ENCODE measurements at regions not wholly inside any gene's neighbourhood (a gene's known extent, or its start where the extent isn't known, plus 50 kb on each side); places are given as distances from the start of the nearest gene placed in this dataset.

DNA sequence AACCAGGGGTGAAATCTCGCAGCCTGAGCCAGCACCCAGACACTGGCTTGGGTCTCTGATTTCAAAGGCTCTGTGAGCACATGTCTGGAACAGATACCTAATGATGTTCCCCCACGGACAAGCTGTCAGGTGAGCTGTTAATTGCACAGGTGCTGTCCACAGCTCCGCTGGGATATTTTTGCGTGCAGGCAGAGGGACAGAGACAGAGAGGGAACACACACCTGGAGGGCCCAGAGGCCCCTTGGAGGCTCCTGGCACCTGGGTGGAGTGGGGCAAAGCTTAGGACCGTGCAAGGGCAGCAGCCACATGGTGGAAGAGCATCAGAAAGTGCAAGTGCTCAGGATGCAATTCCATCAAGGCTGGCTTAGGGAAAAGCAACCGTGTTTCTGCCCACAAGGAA is 57.3 kb downstream of the ARL6IP4 start:
- no peaks in the 10 kb centered on the region for H3K27me3 ChIP-seq
- no peak for DNase-seq
- no peaks in the 10 kb centered on the region for H3K9me3 ChIP-seq
- H3K27ac ChIP-seq, result no peak overlapping the region
- TF ChIP-seq, protein P1, sequence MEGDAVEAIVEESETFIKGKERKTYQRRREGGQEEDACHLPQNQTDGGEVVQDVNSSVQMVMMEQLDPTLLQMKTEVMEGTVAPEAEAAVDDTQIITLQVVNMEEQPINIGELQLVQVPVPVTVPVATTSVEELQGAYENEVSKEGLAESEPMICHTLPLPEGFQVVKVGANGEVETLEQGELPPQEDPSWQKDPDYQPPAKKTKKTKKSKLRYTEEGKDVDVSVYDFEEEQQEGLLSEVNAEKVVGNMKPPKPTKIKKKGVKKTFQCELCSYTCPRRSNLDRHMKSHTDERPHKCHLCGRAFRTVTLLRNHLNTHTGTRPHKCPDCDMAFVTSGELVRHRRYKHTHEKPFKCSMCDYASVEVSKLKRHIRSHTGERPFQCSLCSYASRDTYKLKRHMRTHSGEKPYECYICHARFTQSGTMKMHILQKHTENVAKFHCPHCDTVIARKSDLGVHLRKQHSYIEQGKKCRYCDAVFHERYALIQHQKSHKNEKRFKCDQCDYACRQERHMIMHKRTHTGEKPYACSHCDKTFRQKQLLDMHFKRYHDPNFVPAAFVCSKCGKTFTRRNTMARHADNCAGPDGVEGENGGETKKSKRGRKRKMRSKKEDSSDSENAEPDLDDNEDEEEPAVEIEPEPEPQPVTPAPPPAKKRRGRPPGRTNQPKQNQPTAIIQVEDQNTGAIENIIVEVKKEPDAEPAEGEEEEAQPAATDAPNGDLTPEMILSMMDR (IDR thresholded peaks at IDR 0.05), result no peak
- no peaks in the 10 kb centered on the region for H3K36me3 ChIP-seq
- no peaks in the 10 kb centered on the region for H3K4me1 ChIP-seq
- intact Hi-C loops (cut with DNase I), result no loop called here
- no peak overlapping the region for H3K9ac ChIP-seq (ENCODE audit: low read depth in 2 of 2, low read length in 2 of 2)
- no peak overlapping the region for H3K4me3 ChIP-seq

DNA sequence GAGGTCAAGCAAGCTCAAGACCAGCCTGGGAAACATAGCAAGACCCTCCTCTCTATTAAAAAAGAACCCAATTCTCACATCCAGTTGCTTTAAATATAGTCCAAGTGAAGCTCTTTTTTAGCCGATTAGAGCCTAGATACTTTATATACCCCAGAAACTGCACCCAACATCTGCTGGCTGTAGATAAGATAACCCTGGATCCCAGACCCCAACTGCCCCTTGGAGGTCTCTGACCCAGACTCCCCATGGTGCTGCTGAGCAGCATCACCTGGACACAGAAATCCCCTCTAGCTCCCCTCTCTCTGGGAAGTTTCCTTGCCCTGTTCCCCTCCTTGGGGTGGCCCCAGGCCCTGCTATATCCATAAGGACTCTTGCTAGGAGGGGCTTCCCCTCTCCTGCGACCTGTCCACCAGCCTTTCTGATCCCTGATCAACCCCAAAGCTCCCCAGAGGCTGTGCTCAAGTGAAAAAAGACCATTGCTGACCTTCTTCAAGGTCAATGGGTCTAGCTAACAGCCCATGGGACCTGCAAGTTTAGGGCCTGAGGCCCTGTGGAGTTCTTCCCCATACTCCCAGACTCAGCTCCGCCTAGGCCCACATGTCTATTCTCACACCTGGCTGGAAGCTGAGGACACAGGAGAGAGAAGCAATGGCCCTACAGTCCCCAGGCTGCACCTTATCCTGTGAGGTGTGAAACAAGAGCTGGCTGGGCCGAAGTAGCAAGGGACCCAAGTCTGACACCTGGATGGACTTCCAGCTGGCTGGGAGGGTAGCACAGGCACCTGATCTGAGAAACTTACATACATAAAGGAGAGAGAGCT is 56.2 kb downstream of the ARL6IP4 start:
- no peaks in the 10 kb centered on the region for H3K4me1 ChIP-seq
- no peaks in the 10 kb centered on the region for H3K36me3 ChIP-seq
- no peaks in the 10 kb centered on the region for H3K27me3 ChIP-seq
- no peak overlapping the region for H3K9ac ChIP-seq (ENCODE audit: low read depth in 2 of 2, low read length in 2 of 2)
- no peak for DNase-seq
- H3K27ac ChIP-seq, result no peak overlapping the region
- no peak overlapping the region for H3K4me3 ChIP-seq
- TF ChIP-seq, protein P1 (IDR thresholded peaks at IDR 0.05), result no peak
- intact Hi-C loops (cut with DNase I), result no loop called here
- no peaks in the 10 kb centered on the region for H3K9me3 ChIP-seq

DNA sequence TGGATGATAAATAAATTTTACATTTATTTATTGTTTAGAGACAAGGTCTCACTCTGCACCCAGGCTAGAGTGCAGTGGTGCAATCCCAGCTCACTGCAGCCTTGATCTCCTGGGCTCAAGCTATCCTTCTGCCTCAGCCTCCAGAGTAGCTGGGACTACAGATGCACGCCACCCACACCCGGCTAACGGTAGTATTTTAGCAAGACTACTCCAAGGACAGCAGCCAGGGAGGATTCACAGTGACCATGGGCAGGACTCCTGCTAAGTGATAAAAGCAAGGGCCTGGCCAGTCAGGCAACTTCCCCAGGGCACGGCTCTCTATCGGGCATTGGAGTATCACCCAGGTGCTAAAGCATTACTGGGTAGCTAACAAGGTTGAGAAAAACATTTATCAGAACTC is 55.4 kb downstream of the ARL6IP4 start:
- intact Hi-C loops (cut with DNase I), result no loop called here
- H3K9ac ChIP-seq (ENCODE audit: low read depth in 2 of 2, low read length in 2 of 2), result no peak overlapping the region
- DNase-seq, result no peak
- no peak overlapping the region for H3K27ac ChIP-seq
- H3K27me3 ChIP-seq, result no peaks in the 10 kb centered on the region
- H3K4me3 ChIP-seq, result no peak overlapping the region
- H3K36me3 ChIP-seq, result no peaks in the 10 kb centered on the region
- TF ChIP-seq, protein P1 (IDR thresholded peaks at IDR 0.05), result no peak
- no peaks in the 10 kb centered on the region for H3K4me1 ChIP-seq
- H3K9me3 ChIP-seq, result no peaks in the 10 kb centered on the region

DNA sequence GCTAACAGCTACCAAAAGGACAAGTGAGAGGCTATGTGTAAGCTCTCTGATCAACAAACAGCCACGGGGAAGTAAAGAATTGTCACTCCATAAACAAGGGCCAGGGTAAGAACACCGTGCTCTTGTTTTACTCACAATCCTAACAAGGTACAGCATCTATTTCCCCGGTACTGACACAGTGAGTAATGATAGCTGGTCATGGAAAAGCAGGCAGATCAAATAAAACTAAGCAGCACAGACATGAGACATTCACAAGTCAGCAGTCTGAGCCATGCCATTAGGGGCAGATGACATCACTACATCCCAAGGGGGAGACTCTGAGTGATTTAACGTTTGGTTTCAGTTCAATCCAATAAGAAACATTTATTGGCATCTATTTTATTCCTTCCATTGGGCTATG is 54.4 kb downstream of the ARL6IP4 start:
- Histone ChIP-seq H3K9me3 (no peaks in the 10 kb centered on the region), H3K4me3 (no peak overlapping the region), H3K27me3 (no peaks in the 10 kb centered on the region), H3K27ac (no peak overlapping the region), H3K36me3 (no peaks in the 10 kb centered on the region), H3K4me1 (no peaks in the 10 kb centered on the region), H3K9ac (ENCODE audit: low read depth in 2 of 2, low read length in 2 of 2) (no peak overlapping the region)
- intact Hi-C loops (cut with DNase I), result no loop called here
- DNase-seq, result no peak
- TF ChIP-seq, protein P1 (IDR thresholded peaks at IDR 0.05), result no peak

DNA sequence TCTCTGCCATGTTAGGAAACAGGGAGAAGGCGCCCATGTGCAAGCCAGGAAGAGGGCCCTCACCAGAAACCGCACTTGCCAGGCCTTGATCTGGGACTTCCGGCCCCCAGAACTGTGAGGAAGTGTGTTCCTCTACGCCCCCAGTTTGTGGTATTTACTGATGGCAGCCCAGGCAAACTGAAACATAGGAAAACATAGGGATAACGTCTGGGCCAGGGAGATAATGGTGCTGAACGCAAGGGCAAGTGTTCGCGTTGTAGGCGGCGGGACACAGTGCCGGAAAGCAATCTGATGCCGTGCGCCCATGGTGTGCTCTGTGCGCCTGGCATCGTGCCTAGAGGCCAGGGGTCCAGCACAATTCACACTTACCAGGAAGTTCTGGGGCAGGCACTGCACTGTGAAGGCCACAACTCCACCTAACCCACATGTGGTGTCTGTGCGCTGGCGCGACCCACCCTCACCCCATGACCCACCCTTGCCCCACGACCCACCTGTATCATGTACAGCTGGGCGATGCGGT is 53.6 kb downstream of the ARL6IP4 start:
- H3K4me3 ChIP-seq, result no peak overlapping the region
- H3K9ac ChIP-seq (ENCODE audit: low read depth in 2 of 2, low read length in 2 of 2), result no peak overlapping the region
- no peaks in the 10 kb centered on the region for H3K4me1 ChIP-seq
- no peaks in the 10 kb centered on the region for H3K27me3 ChIP-seq
- DNase-seq, result no peak
- no peaks in the 10 kb centered on the region for H3K36me3 ChIP-seq
- no peaks in the 10 kb centered on the region for H3K9me3 ChIP-seq
- TF ChIP-seq, protein P1 (IDR thresholded peaks at IDR 0.05), result no peak
- H3K27ac ChIP-seq, result no peak overlapping the region
- intact Hi-C loops (cut with DNase I), result no loop called here

All from colonic mucosa (tissue), 4 donors.